ENCODE measurements at regions not wholly inside any gene's neighbourhood (a gene's known extent, or its start where the extent isn't known, plus 50 kb on each side); places are given as distances from the start of the nearest gene placed in this dataset.

GRCh38 chr2:105468582-105469042 lies 69.8 kb upstream of the FHL2 start:
- DNase-seq (ENCODE audit: low spot score), result no peak
- in situ Hi-C loops (cut with MboI; ENCODE audit: low sequenced_read_pairs, unreplicated experiment), result no loop called here
- TF ChIP-seq CTCF (IDR thresholded peaks at IDR 0.05; ENCODE audit: borderline replicate concordance, control extremely low read depth, extremely low read depth, insufficient read depth, missing control alignments), result no peak

- in situ Hi-C loops (cut with MboI; ENCODE audit: low sequenced_read_pairs, unreplicated experiment), result no loop called here
- TF ChIP-seq CTCF (IDR thresholded peaks at IDR 0.05; ENCODE audit: borderline replicate concordance, control extremely low read depth, extremely low read depth, insufficient read depth, missing control alignments), result no peak
These were observed 65.5 kb upstream of the FHL2 start for GRCh38 chr2:105464325-105464724.

GRCh38 chr2:105460048-105460732 lies 61.3 kb upstream of the FHL2 start:
- in situ Hi-C loops (cut with MboI; ENCODE audit: low sequenced_read_pairs, unreplicated experiment), result no loop called here
- no peak for DNase-seq (ENCODE audit: low spot score)
- TF ChIP-seq CTCF (IDR thresholded peaks at IDR 0.05; ENCODE audit: borderline replicate concordance, control extremely low read depth, extremely low read depth, insufficient read depth, missing control alignments), result no peak

More at GRCh38 chr2:105464325-105464724, 65.5 kb upstream of the FHL2 start:
- no peak for DNase-seq (ENCODE audit: low spot score)

GRCh38 chr2:105458076-105458475 lies 59.2 kb upstream of the FHL2 start:
- no peak for DNase-seq (ENCODE audit: low spot score)
- no peak for TF ChIP-seq CTCF (IDR thresholded peaks at IDR 0.05; ENCODE audit: borderline replicate concordance, control extremely low read depth, extremely low read depth, insufficient read depth, missing control alignments)
- in situ Hi-C loops (cut with MboI; ENCODE audit: low sequenced_read_pairs, unreplicated experiment), result no loop called here

DNA sequence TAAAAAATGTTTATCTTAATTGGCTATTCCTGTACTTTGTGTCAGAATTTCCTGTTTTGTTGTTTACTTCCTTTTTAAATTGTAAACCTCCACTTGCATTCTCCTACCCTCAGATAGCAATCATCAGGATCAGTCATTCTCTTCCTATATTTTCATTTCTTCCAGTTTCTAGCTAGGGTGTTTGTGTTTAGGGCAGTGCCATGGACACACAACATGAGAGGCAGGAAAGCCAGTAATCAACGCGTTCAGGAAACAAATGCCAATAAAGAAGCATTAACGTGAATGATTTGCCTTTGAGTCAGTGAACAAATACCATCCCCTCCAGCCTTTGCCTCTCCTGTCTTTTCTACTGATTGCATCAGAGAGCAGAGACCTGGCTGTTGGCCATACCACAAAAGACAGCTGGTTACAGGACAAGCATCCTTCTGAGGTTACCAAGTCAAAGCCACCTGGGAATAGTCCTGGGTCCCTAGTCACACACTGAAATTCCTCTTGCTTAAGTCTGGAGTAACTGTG lies 56.7 kb upstream of the FHL2 start:
- TF ChIP-seq CTCF (IDR thresholded peaks at IDR 0.05; ENCODE audit: borderline replicate concordance, control extremely low read depth, extremely low read depth, insufficient read depth, missing control alignments), result no peak
- in situ Hi-C loops (cut with MboI; ENCODE audit: low sequenced_read_pairs, unreplicated experiment), result no loop called here
- DNase-seq (ENCODE audit: low spot score), result no peak

GRCh38 chr2:105454801-105455485 lies 56.1 kb upstream of the FHL2 start:
- in situ Hi-C loops (cut with MboI; ENCODE audit: low sequenced_read_pairs, unreplicated experiment), result no loop called here
- DNase-seq (ENCODE audit: low spot score), result no peak
- TF ChIP-seq CTCF (IDR thresholded peaks at IDR 0.05; ENCODE audit: borderline replicate concordance, control extremely low read depth, extremely low read depth, insufficient read depth, missing control alignments), result no peak

Data from GM13976 (cell line).